ENCODE measurements at regions not wholly inside any gene's neighbourhood (a gene's known extent, or its start where the extent isn't known, plus 50 kb on each side); places are given as distances from the start of the nearest gene placed in this dataset.

- no peak overlapping the region for H3K4me3 ChIP-seq (ENCODE audit: low read depth, low read length)
- TF ChIP-seq, protein P1, sequence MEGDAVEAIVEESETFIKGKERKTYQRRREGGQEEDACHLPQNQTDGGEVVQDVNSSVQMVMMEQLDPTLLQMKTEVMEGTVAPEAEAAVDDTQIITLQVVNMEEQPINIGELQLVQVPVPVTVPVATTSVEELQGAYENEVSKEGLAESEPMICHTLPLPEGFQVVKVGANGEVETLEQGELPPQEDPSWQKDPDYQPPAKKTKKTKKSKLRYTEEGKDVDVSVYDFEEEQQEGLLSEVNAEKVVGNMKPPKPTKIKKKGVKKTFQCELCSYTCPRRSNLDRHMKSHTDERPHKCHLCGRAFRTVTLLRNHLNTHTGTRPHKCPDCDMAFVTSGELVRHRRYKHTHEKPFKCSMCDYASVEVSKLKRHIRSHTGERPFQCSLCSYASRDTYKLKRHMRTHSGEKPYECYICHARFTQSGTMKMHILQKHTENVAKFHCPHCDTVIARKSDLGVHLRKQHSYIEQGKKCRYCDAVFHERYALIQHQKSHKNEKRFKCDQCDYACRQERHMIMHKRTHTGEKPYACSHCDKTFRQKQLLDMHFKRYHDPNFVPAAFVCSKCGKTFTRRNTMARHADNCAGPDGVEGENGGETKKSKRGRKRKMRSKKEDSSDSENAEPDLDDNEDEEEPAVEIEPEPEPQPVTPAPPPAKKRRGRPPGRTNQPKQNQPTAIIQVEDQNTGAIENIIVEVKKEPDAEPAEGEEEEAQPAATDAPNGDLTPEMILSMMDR (conservative IDR thresholded peaks at IDR 0.05; ENCODE audit: low read depth, low read length), result no peak
- peak; percentile 31 for DNase-seq (ENCODE audit: low read depth)
These were observed 74.7 kb upstream of the CDH11 start for GRCh38 chr16:65196420-65197075.

GRCh38 chr16:65195998-65196397 lies 74.1 kb upstream of the CDH11 start:
- peak; percentile 68 for DNase-seq (ENCODE audit: low read depth)
- H3K4me3 ChIP-seq (ENCODE audit: low read depth, low read length), result no peak overlapping the region

DNA sequence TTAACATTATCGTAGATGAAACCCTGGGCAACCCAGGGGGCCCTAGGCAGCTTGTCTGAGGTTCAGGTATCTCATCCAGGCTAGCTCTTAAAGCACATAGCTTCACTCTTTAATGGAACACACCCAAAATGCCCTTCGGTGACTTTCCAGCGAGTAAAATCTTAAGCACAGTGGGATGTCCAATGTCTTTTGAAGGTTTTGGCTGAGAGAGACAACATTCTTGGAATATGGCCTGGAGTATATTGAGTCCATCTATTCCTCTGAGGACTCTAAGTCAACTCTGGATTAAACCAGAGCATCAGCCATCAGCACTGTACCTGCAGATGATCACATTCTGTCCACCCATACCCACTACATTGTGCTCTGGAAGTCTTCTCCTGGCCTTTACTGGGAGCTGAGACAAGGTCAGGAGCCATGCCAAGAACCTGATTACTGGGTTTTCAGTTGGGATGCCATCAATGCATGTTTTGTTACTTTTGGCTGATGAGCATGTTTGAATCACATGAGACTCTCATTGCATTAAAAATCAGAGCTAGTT lies 63.4 kb upstream of the CDH11 start:
- TF ChIP-seq, protein P1 (conservative IDR thresholded peaks at IDR 0.05; ENCODE audit: low read depth, low read length), result no peak
- no peak overlapping the region for H3K4me3 ChIP-seq (ENCODE audit: low read depth, low read length)
- no peak for DNase-seq (ENCODE audit: low read depth)

More at GRCh38 chr16:65195998-65196397, 74.1 kb upstream of the CDH11 start:
- TF ChIP-seq, protein P1 (conservative IDR thresholded peaks at IDR 0.05; ENCODE audit: low read depth, low read length), result peak; percentile 5

- H3K4me3 ChIP-seq (ENCODE audit: low read depth, low read length), result no peak overlapping the region
- peak; percentile 34 for DNase-seq (ENCODE audit: low read depth)
- TF ChIP-seq, protein P1 (conservative IDR thresholded peaks at IDR 0.05; ENCODE audit: low read depth, low read length), result peak; percentile 26
These were observed 59.3 kb upstream of the CDH11 start for GRCh38 chr16:65181071-65181561.

DNA sequence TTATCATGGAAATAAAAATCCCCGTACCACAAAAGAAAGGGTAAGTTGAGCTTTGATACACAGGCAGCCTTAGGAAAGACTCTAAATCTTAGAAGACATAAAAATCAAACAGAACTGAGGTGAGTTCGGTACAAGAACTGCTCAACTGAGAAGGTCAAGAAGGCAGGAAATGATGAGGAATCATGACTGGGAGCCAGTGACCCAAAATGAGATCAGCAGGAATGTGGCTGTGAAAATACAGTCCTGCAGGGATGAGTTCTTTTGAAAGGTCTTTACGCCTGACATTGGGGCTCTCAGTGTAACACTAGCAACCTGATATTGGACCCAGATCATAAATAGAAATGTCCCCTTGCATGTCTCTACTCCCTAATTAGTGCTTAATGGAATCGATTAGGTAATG lies 56.3 kb upstream of the CDH11 start:
- TF ChIP-seq, protein P1 (conservative IDR thresholded peaks at IDR 0.05; ENCODE audit: low read depth, low read length), result no peak
- no peak overlapping the region for H3K4me3 ChIP-seq (ENCODE audit: low read depth, low read length)
- DNase-seq (ENCODE audit: low read depth), result peak; percentile 64

GRCh38 chr16:65176603-65177002 lies 54.7 kb upstream of the CDH11 start:
- TF ChIP-seq, protein P1 (conservative IDR thresholded peaks at IDR 0.05; ENCODE audit: low read depth, low read length), result no peak
- DNase-seq (ENCODE audit: low read depth), result peak; percentile 96
- no peak overlapping the region for H3K4me3 ChIP-seq (ENCODE audit: low read depth, low read length)

DNA sequence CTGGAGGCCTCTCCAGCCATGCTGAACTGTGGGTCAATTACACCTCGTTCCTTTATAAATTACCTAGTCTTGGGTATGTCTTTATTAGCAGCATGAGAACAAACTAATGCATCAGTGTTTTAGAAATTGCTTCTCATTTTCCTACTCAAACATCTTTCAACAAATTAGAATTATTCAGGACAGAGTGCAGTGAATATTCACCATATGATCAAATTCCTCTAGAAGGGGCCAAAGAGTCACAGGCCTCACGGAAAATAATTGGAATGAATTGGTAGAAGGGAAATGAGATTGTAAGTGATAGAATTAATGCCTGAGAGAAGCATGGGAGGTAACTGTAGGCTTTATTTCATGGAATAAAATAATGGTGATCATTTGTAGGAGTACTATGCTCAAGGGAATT lies 50.5 kb upstream of the CDH11 start:
- H3K4me3 ChIP-seq (ENCODE audit: low read depth, low read length), result no peak overlapping the region
- DNase-seq (ENCODE audit: low read depth), result no peak
- TF ChIP-seq, protein P1 (conservative IDR thresholded peaks at IDR 0.05; ENCODE audit: low read depth, low read length), result no peak

Measured in choroid plexus epithelial cell (primary cell).